HCT116 (cell line): ENCODE measurements at regions not wholly inside any gene's neighbourhood (a gene's known extent, or its start where the extent isn't known, plus 50 kb on each side); places are given as distances from the start of the nearest gene placed in this dataset.

Source experiments
- ATAC-seq: fragments of 200-7000 bp; cut with Tn5 transposase; 2 replicates; pipeline ENCODE4 v1.9.1; 2020; ENCODE audit warnings: mild to moderate bottlenecking, moderate library complexity
- BruUV-seq: library from RNA; stranded (reverse); fragments of 400-500 nt; replicated peaks from 2 replicates; lab custom pipeline; 2021; lab: Mats Ljungman, UMichigan
- CTCF ChIA-PET: fragments of 300-600 bp; sonication (Branson Sonifier 250); formaldehyde crosslinking; loops from one replicate; lab custom pipeline; 2021; ENCODE audit warnings: antibody characterized with exemption; lab: Charles Lee
- POLR2A ChIA-PET: fragments of 300-600, 350-600 bp; sonication (Branson Sonifier 250); formaldehyde crosslinking; loops from one replicate; lab custom pipeline; 2021; ENCODE audit warnings: antibody characterized with exemption; lab: Charles Lee
- RAD21 ChIA-PET, 2 experiments: fragments of 300-600 bp; sonication (Branson Sonifier 250); formaldehyde crosslinking; loops; one replicate each; lab custom pipeline; 2023; ENCODE audit warnings: low total read pairs in 2 of 2; ENCODE audit not compliant: uncharacterized antibody in 2 of 2, unreplicated experiment in 2 of 2, low non-redundant PET in 1 of 2; lab: Charles Lee
- DNase-seq: peaks from one replicate; pipeline ENCODE4 v3.0.0-alpha.2; 2010; ENCODE audit warnings: low read depth, low spot score
- H2AFZ ChIP-seq: fragments of 200-600 bp; shearing (Covaris generic), sonication (generic); 2 replicates; pipeline ENCODE4 v1.6.1; 2017; ENCODE audit warnings: low read depth, mixed run types, mixed read lengths, antibody characterized with exemption, low read length; ENCODE audit not compliant: poor library complexity, severe bottlenecking
- H3K27ac ChIP-seq: 2 replicates; pipeline ENCODE4 v1.5.1; 2012; ENCODE audit warnings: low read depth, low read length
- H3K27me3 ChIP-seq: fragments of 200-600 bp; sonication (generic); 2 replicates; pipeline ENCODE4 v1.6.1; 2016; ENCODE audit warnings: mixed run types, low read length, mixed read lengths; ENCODE audit not compliant: insufficient read depth
- H3K36me3 ChIP-seq, 2 experiments: fragments of 200-500 bp in 1 of 2; fragments of 200-600 bp in 1 of 2; sonication (Bioruptor generic) in 1 of 2; sonication (generic) in 1 of 2; 2 replicates each; pipeline versions ENCODE4 v1.5.1 to v1.6.1; 2014 to 2016; ENCODE audit warnings: low read length in 2 of 2, inconsistent platforms in 1 of 2, mixed read lengths in 1 of 2, mixed run types in 1 of 2; ENCODE audit not compliant: insufficient read depth in 2 of 2, control insufficient read depth in 1 of 2
- H3K4me1 ChIP-seq, 2 experiments: fragments of 200-600 bp in 1 of 2; sonication (generic) in 1 of 2; 2 replicates each; pipeline versions ENCODE4 v1.5.1 to v1.6.1; 2012 to 2017; ENCODE audit warnings: low read length in 2 of 2, inconsistent platforms in 1 of 2, mild to moderate bottlenecking in 1 of 2, mixed read lengths in 1 of 2, mixed run types in 1 of 2, moderate library complexity in 1 of 2; ENCODE audit not compliant: insufficient read depth in 2 of 2, control insufficient read depth in 1 of 2
- H3K4me2 ChIP-seq: fragments of 200-600 bp; sonication (generic); 2 replicates; pipeline ENCODE4 v1.6.1; 2017; ENCODE audit warnings: mixed run types, low read length, mixed read lengths
- H3K4me3 ChIP-seq, 2 experiments: fragments of 200-600 bp in 1 of 2; sonication (generic) in 1 of 2; replicated peaks in 1 of 2; 2 replicates each; pipeline ENCODE4 v1.5.1; 2011 to 2016; ENCODE audit warnings: low read length in 2 of 2, control low read depth in 1 of 2, low read depth in 1 of 2, mild to moderate bottlenecking in 1 of 2, mixed read lengths in 1 of 2, mixed run types in 1 of 2
- H3K79me2 ChIP-seq: fragments of 200-600 bp; sonication (generic); 2 replicates; pipeline ENCODE4 v1.6.1; 2017; ENCODE audit warnings: mild to moderate bottlenecking, mixed run types, low read length, moderate library complexity, mixed read lengths; ENCODE audit not compliant: insufficient read depth
- H3K9ac ChIP-seq: fragments of 200-600 bp; sonication (generic); 2 replicates; pipeline ENCODE4 v1.6.1; 2016; ENCODE audit warnings: low read length, mixed read lengths
- H3K9me2 ChIP-seq: fragments of 200-600 bp; sonication (generic), shearing (Covaris generic); 2 replicates; pipeline ENCODE4 v1.6.1; 2017; ENCODE audit warnings: mixed run types, mild to moderate bottlenecking, moderate library complexity; ENCODE audit not compliant: insufficient read depth
- H3K9me3 ChIP-seq, 2 experiments: fragments of 200-500 bp in 1 of 2; fragments of 200-600 bp in 1 of 2; sonication (Bioruptor generic) in 1 of 2; sonication (generic) in 1 of 2; 2 replicates each; pipeline ENCODE4 v1.6.1; 2014 to 2017; ENCODE audit warnings: low read length in 2 of 2, mixed read lengths in 2 of 2, inconsistent platforms in 1 of 2, low read depth in 1 of 2, mild to moderate bottlenecking in 1 of 2, mixed run types in 1 of 2, moderate library complexity in 1 of 2; ENCODE audit not compliant: control insufficient read depth in 1 of 2, insufficient read depth in 1 of 2
- H4K20me1 ChIP-seq: fragments of 200-600 bp; sonication (generic), shearing (Covaris generic); 2 replicates; pipeline ENCODE4 v1.6.1; 2017; ENCODE audit warnings: mixed run types, mild to moderate bottlenecking, moderate library complexity; ENCODE audit not compliant: insufficient read depth
- CBX3 ChIP-seq: IDR thresholded peaks from 2 replicates; pipeline ENCODE4 v1.6.1; 2012; ENCODE audit warnings: low read depth
- CEBPB ChIP-seq: IDR thresholded peaks from 2 replicates; pipeline ENCODE4 v1.6.1; 2012; ENCODE audit warnings: low read depth
- ELF1 ChIP-seq: IDR thresholded peaks from 2 replicates; pipeline ENCODE4 v1.6.1; 2012; ENCODE audit warnings: low read depth, borderline replicate concordance
- EZH2 ChIP-seq: fragments of 200-600 bp; sonication (generic); IDR thresholded peaks from 2 replicates; pipeline ENCODE4 v1.6.1; 2017; ENCODE audit warnings: antibody characterized with exemption, mixed run types
- EZH2phosphoT487 ChIP-seq: fragments of 200-600 bp; IDR thresholded peaks from 2 replicates; pipeline ENCODE4 v1.6.1; 2018; ENCODE audit warnings: antibody characterized with exemption, borderline replicate concordance
- FOSL1 ChIP-seq: IDR thresholded peaks from 2 replicates; pipeline ENCODE4 v1.6.1; 2012; ENCODE audit warnings: low read depth
- POLR2A ChIP-seq: IDR thresholded peaks from 2 replicates; pipeline ENCODE4 v1.7.0; 2011; ENCODE audit warnings: borderline replicate concordance; ENCODE audit not compliant: insufficient read depth, insufficient read length; ENCODE audit errors: extremely low read depth
- POLR2AphosphoS5 ChIP-seq: IDR thresholded peaks from 2 replicates; pipeline ENCODE4 v1.6.1; 2011; ENCODE audit warnings: mild to moderate bottlenecking, low read depth, low read length, moderate library complexity
- REST ChIP-seq: IDR thresholded peaks from 2 replicates; pipeline ENCODE4 v1.6.1; 2012; ENCODE audit warnings: low read depth
- SP1 ChIP-seq: IDR thresholded peaks from 2 replicates; pipeline ENCODE4 v1.6.1; 2012; ENCODE audit warnings: low read depth
- TCF7L2 ChIP-seq: IDR thresholded peaks from 2 replicates; pipeline ENCODE4 v1.7.0; 2011; ENCODE audit warnings: borderline replicate concordance, inconsistent platforms; ENCODE audit not compliant: insufficient read depth, insufficient read length; ENCODE audit errors: extremely low read depth
- YY1 ChIP-seq: IDR thresholded peaks from 2 replicates; pipeline ENCODE4 v1.6.1; 2011; ENCODE audit warnings: low read length, low read depth, moderate library complexity, mild to moderate bottlenecking; ENCODE audit not compliant: insufficient replicate concordance; ENCODE audit errors: extremely low read depth
- ZFX ChIP-seq: fragments of 450-650 bp; IDR thresholded peaks from 2 replicates; pipeline ENCODE4 v1.6.1; 2017
- ZNF274 ChIP-seq: fragments of 200-500 bp; sonication (Bioruptor generic); IDR thresholded peaks from 2 replicates; pipeline ENCODE4 v1.6.1; 2014; ENCODE audit warnings: mild to moderate bottlenecking, low read depth, low read length, inconsistent platforms
- intact Hi-C: fragments of 100-400 bp; cut with micrococcal nuclease; formaldehyde crosslinking; loops from 2 replicates; pipeline ENCODE4 v1.10.0; 2022
- TF ChIP-seq, protein P1 (sequence below): IDR thresholded peaks from 2 replicates; pipeline ENCODE4 v1.6.1; 2012

DNA sequence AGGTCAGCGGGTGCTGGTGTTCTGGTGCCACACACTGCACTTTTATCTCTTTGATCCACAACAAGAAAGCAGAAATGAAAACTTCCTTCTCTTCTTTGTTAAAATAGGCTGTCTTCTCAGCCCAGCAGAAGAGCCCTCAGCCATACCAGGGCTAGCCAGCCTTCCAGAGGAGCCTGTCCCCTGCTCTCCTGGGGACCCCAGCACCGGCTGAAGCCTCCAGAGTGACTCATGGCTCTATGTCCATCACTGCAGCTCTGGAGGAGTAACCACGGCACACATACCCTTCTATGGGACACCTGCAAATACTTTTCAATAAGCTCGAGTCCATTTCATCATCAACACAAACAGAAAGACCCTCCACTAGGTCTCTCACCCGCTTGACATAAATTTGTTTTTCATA is 135.6 kb upstream of the CST7 start:
- no peak for DNase-seq
- peaks cover 30% of the 10 kb centered on the region for H3K27me3 ChIP-seq
- no peaks in the 10 kb centered on the region for H3K36me3 ChIP-seq
- H3K9me2 ChIP-seq = no peaks in the 10 kb centered on the region
- H4K20me1 ChIP-seq = no peaks in the 10 kb centered on the region
- H2AFZ ChIP-seq = no peak overlapping the region
- TF ChIP-seq REST = no peak
- no peak for TF ChIP-seq ZNF274
- no peak for TF ChIP-seq EZH2
- TF ChIP-seq, all 23 proteins: peak for 0
- Histone ChIP-seq H3K9me3 (no peaks in the 10 kb centered on the region), H3K4me3 (no peak overlapping the region), H3K27ac (no peak overlapping the region), H3K9ac (no peak overlapping the region), H3K79me2 (no peaks in the 10 kb centered on the region), H3K4me1 (no peaks in the 10 kb centered on the region), H3K4me2 (no peak overlapping the region)
- ChIA-PET RAD21 (no interaction called here), CTCF (no interaction called here), POLR2A (no interaction called here)
- BruUV-seq = no TSS peak
- ATAC-seq = no peak
- intact Hi-C loops = no loop called here

DNA sequence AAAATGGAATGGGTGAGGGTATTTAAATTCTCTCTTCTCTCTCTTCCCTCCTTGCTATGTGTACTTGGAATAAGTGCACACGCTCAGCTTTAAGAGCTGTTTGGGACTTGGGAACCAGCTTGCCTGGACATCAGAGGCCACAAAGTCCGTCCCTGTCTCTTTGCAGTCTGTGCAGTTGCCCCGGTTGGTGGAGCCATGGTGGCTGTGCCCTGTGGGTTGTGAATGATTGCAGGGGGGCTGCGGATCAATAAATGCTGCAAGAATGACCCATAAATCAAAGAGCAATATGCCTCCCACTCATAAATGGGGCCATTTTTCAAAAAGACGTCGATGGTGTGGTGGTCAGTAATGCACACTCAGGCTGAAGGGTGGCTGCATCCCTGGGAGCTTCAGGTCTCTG is 135.1 kb upstream of the CST7 start:
- no peaks in the 10 kb centered on the region for H4K20me1 ChIP-seq
- H3K9ac ChIP-seq = no peak overlapping the region
- no peaks in the 10 kb centered on the region for H3K36me3 ChIP-seq
- CTCF ChIA-PET = no interaction called here
- intact Hi-C loops = no loop called here
- POLR2A ChIA-PET = no interaction called here
- H3K9me2 ChIP-seq = no peaks in the 10 kb centered on the region
- ATAC-seq (no peak), DNase-seq (no peak)
- RAD21 ChIA-PET = no interaction called here
- no peak overlapping the region for H2AFZ ChIP-seq
- H3K4me2 ChIP-seq = no peak overlapping the region
- no peak overlapping the region for H3K27ac ChIP-seq
- no peaks in the 10 kb centered on the region for H3K9me3 ChIP-seq
- BruUV-seq = no TSS peak
- H3K79me2 ChIP-seq = no peaks in the 10 kb centered on the region
- H3K4me3 ChIP-seq = no peak overlapping the region
- H3K4me1 ChIP-seq = no peaks in the 10 kb centered on the region
- H3K27me3 ChIP-seq = peaks cover 35% of the 10 kb centered on the region
- TF ChIP-seq, protein P1, sequence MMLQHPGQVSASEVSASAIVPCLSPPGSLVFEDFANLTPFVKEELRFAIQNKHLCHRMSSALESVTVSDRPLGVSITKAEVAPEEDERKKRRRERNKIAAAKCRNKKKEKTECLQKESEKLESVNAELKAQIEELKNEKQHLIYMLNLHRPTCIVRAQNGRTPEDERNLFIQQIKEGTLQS = no peak
- TF ChIP-seq ELF1 (no peak), SP1 (no peak), TCF7L2 (no peak), EZH2phosphoT487 (no peak), POLR2A (no peak), POLR2AphosphoS5 (no peak), YY1 (no peak), ZNF274 (no peak), FOSL1 (no peak), ZFX (no peak), CBX3 (no peak), REST (no peak), CEBPB (no peak)
